ENCODE measurements at regions not wholly inside any gene's neighbourhood (a gene's known extent, or its start where the extent isn't known, plus 50 kb on each side); places are given as distances from the start of the nearest gene placed in this dataset.

DNA sequence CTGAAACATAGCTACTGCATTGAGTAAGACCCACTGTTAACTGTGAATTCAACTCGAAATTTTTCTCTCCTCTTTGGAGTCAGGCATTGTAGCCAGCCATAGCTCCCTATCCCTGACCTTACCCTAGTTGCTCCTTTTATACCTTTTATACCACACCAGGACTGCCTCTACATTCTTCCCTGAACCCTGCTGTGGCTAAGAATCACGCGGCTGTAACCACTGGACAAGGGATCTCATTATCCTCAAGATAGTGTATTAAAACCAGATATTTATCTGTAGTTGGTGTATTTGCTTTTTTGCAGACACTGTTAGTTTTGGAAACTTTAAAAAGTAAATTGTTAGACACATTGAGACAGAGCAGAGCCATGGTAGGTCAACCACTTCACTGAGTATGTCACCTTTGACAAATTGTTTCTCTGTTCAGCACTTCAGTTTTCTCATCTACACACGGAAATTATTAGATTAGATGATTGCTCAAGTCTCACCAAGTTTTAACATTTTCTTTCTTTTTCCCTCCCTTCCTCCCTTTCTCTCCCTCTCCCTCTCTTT, 136.5 kb upstream of the PRNP start:
- TF ChIP-seq, protein P1, sequence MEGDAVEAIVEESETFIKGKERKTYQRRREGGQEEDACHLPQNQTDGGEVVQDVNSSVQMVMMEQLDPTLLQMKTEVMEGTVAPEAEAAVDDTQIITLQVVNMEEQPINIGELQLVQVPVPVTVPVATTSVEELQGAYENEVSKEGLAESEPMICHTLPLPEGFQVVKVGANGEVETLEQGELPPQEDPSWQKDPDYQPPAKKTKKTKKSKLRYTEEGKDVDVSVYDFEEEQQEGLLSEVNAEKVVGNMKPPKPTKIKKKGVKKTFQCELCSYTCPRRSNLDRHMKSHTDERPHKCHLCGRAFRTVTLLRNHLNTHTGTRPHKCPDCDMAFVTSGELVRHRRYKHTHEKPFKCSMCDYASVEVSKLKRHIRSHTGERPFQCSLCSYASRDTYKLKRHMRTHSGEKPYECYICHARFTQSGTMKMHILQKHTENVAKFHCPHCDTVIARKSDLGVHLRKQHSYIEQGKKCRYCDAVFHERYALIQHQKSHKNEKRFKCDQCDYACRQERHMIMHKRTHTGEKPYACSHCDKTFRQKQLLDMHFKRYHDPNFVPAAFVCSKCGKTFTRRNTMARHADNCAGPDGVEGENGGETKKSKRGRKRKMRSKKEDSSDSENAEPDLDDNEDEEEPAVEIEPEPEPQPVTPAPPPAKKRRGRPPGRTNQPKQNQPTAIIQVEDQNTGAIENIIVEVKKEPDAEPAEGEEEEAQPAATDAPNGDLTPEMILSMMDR (IDR thresholded peaks at IDR 0.05; ENCODE audit: extremely low read depth in 1 of 2, insufficient read depth in 1 of 2, low read depth in 1 of 2, low read length in 2 of 2), result no peak
- TF ChIP-seq POLR2A (IDR thresholded peaks at IDR 0.05; ENCODE audit: low read depth, low read length) (no peak), EZH2 (IDR thresholded peaks at IDR 0.05; ENCODE audit: borderline replicate concordance, low read depth, low read length, severe bottlenecking) (no peak), POLR2AphosphoS5 (IDR thresholded peaks at IDR 0.05; ENCODE audit: insufficient read depth, low read depth, low read length) (no peak), JUN (IDR thresholded peaks at IDR 0.05; ENCODE audit: borderline replicate concordance, insufficient read depth, insufficient read length, low read depth) (no peak), FOS (IDR thresholded peaks at IDR 0.05; ENCODE audit: borderline replicate concordance, insufficient read depth, low read length) (no peak), MYC (IDR thresholded peaks at IDR 0.05; ENCODE audit: low read depth, low read length) (no peak), GATA2 (IDR thresholded peaks at IDR 0.05; ENCODE audit: insufficient read depth, insufficient read length, low read depth, low read length) (no peak)
- TF ChIP-seq, protein P2, sequence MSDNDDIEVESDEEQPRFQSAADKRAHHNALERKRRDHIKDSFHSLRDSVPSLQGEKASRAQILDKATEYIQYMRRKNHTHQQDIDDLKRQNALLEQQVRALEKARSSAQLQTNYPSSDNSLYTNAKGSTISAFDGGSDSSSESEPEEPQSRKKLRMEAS (IDR thresholded peaks at IDR 0.05; ENCODE audit: insufficient read depth, insufficient read length), result no peak
